NCI-H510A (cell line): ENCODE measurements at regions not wholly inside any gene's neighbourhood (a gene's known extent, or its start where the extent isn't known, plus 50 kb on each side); places are given as distances from the start of the nearest gene placed in this dataset.

Experiments
- DNase-seq: peaks from one replicate; lab custom pipeline; 2025; lab: John Stamatoyannopoulos, UW

DNA sequence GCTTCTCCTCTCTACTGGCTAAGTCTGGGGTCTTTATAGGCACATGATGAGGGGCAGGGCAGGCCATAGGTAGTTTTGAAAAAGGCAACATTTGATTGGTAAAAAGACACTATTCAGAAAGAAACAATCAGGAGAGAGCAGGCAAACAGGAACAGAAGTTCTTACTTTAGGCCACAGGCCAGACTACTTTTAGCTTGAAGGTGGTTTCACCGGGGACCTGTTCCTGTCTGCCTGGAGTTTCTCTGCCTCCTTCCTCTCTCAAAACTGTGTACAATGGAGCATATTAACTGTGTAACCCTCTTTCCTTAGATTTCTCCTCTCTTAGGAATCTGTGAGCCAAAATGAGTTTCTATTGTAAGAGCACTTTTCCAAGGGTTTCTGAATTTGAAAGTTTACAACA, 167.9 kb upstream of the AVPR1A start:
- DNase-seq, result no peak

DNA sequence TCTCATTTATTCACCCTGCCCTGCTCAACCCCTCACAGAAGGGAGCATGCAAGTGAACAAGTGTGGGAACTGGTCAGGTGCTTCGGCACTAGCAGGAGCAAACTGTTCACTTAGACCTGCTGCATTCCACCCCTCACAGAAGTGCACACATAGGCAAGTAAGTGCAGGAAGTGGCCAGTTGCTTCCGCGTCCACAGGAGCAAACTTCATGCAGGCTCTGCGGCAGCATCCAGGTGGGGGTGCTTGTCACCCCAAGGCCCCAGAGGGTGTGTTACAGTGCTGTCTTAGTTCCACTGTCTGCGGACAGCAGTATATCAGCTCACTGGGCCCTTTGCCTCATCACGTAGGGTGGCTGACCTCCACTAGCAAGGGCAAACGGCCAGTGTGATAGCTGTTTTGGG, 167.3 kb upstream of the AVPR1A start:
- no peak for DNase-seq

DNA sequence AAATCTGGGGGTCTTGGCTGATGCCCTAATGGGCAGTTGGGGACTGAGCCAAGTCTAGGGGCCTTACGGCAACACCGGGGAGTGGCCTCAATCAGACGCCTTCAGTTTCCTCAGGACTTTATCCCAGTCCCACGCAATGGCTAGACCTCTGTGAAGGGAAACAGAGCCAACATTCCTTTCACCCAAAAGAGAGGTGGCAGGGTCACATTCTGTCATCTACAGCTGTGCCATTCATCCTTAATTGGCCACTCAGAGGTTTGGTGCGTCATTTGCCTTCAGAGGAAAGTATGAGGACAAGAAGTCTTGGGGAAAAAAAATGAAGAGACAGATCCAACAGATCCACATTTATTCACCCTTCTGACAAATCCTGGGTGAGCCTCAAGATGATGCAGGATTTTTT, 166.9 kb upstream of the AVPR1A start:
- no peak for DNase-seq

DNA sequence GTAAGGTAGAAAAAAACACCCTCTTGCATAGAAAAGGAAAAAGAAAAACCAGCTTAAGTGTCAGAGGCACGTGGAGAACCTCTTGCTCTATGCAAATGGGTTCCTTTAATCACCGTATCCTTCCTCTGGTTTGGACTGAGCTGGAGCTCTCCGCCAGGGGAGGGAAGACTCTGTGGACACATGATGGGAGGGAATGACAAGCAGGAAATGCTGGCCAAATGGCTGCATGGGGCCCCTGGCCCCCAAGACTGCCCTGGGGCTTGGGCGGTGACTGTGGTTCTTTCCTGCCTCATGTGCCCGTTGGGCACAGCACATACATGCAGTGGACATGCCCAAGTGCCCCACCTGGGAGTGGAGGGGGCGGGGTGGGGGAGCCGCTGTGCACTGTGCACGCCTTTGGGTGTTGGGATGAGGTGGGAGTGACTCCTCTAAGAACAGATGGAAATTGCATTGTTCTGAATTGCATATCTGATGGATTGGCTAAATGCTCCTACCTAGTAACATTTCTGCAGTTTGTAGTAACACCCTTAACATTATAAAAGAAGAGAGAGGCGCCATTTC, 166.4 kb upstream of the AVPR1A start:
- DNase-seq, result no peak

DNA sequence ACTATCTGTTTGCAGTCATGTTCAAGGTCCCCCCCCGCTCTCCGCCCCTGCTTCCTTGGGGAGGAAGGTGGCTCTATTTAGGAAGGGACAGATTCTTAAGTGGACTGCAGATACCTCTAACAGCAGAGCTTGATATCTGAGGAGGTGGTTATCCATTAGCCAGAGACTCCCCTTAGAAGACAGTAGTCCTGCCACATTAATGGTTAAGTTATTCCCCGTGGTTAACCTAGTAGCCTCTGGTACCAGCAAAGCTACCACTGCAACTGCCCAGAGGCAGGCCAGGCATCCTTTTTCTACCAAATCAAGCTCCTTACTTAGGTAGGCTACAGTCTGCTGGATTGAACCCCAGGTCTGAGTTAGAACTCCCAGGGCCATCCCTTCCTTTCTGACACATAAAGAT, 162.1 kb upstream of the AVPR1A start:
- no peak for DNase-seq

DNA sequence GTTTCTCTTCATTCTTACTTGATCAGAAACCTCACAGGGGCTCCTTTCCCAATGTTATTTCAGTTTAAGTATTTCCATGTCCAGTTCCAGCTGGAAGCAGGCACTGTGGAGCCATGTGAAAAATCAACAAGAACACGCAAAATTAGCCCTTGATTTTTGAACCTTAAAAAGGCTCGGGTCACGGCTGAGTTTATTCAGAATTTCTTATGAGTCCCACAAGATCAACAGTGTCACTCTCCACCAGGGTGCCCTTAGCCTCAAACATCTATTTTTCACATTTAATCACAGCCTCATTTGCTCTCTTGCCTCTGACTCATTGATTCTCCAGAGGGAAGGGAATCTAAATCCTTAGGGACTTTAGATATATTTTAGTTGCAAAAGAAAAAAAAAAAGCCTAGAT, 157.7 kb upstream of the AVPR1A start:
- DNase-seq, result no peak

DNA sequence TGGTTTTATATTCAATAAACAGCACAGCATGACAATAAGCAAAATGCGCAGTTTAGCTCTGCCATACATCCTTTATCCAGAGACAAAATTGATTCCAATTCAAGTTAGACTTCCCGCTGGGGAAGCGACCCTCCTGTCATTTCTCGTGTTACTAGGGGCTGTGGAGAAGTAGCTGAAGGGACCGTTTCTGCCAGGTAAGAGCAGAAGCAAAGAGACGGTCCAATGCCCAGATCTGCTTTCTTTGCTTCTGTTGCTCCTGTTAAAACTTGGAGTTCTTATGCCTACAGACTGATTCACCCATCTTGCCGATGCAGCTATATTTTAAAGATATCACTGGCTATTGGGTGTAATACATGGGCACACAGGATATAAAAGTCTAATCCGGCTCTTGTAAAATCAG, 156.8 kb upstream of the AVPR1A start:
- no peak for DNase-seq

DNA sequence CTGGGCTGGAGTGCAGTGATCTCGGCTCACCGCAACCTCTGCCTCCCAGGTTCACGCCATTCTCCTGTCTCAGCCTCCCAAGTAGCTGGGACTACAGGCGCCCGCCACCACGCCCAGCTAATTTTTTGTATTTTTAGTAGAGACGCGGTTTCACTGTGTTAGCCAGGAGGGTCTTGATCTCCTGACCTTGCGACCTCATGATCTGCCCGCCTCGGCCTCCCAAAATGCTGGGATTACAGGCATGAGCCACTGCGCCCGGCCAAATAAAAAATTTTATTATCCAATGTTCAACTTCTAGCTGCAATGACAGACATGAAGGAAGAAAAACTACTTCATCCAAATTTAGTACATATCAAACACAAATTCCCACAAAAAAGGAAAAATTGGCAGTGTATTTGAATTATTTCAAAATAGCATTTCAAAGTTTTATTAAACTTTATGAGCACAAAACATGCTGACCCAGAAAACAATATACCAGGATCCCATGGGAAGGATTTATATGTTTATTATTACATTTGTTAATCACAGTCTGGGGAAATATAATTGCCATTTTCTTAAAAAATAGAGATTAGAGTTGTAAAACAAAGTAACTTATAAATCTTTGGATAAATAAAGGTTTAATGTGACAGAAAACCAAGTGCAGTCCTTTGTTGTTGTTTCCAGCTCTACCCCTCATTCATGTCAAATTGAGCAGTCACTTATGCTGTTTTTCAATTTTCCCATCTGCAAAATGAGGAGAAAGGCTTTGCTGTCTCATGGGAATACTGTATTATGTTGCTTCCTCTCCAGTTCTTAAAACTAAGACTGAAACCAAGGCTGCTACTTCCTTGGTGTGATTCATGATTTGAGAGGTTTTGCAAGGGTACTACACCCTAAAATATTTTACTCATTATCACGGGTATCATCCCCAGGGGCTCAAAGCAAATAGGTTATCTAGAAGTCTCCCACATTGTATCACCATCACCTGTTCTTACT, 155.2 kb upstream of the AVPR1A start:
- DNase-seq, result no peak

DNA sequence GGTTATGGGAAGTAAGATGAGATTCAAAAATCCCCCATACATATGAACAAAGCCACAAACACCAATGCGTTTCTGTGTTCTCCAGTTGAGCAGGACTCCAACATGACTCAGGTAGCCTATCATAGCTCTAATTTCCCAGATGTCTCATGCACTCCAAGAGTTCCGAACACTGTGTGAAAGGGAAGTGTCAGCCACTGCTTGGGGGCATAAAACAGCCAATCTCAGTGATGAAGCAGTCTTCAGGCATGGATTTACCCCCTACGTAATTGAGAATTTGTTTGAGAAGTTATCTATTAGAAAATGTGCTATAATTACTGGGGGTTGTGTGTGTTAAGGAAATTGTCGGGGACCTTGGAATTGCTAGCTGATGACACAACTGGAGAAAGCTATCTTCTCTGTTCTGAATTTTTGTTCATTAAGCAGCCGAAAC, 153.9 kb upstream of the AVPR1A start:
- no peak for DNase-seq

DNA sequence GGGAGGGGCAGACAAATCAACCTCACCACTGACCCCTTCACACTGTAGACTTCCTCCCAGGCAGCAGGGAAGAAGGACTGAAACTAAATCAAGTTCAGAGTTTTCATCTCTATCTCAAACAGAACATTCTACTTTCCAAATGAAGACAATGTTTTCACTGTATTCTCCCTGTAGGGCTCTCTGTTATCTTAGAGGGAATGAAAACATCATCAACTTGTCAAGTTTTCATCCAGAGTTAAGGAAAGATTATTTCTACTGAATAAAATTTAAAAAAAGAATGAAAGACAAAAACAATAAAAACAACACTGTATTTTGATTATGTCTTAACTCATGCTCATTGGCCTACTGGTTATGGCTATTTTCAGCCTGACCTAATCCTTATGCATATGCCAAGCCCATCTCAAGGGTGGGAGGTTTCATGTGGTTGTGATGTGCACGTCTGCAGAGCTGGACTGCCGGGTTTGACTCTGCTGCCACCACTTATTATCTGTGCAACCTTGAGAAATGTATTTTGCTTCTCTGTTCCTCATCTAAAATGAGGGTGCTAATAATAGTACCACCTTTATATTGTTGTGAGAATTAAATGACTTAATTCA, 152.0 kb upstream of the AVPR1A start:
- no peak for DNase-seq

DNA sequence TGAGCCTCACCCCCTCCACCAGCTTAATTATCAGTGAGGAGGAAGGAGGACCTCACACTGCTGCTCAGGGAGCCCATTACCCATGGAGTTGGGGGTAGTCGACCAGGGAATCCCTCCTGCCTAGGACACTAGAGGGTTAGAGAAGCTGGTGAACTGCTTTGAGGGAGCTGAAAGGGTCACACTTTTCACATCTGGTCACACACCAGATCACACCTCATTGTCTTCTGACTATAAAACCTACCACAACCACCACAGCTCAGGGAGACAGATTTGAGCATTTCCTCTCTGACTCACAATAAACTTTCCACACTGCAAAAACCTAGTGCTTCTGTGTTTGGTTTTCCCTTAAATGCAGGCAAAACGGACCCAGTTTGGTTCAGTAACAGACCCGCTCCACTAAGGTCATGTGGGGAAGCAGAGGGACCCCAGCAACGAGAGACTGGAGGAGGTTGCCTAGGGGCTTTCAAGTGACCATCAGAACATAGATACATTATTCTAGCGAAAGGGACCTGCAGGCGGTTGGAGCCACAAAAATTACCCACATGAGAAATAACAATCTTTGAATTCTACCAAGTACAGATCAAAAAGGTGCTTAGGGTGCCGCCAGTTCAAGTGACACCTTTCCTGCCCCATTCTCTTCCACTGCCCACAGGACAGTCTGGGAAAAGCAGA, 151.4 kb upstream of the AVPR1A start:
- DNase-seq, result no peak

DNA sequence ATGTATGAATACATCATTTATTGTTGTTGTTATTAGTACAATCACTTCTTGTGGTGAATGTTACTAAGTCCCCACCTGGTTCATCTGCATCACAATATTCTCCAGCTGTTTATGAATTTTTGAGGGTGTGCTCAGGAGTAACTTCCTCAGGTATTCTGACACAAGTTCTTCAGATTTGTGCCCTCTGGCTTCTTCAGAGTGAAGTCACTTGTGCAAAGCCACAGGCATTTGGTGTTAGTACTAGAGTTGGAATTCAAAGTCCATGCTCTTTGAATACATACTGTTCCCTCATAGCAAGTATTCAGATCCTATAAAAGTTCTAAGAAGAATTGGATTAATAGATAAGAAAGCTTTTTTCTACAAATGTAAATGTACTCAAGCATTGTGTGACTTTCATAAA, 150.3 kb upstream of the AVPR1A start:
- DNase-seq, result no peak

DNA sequence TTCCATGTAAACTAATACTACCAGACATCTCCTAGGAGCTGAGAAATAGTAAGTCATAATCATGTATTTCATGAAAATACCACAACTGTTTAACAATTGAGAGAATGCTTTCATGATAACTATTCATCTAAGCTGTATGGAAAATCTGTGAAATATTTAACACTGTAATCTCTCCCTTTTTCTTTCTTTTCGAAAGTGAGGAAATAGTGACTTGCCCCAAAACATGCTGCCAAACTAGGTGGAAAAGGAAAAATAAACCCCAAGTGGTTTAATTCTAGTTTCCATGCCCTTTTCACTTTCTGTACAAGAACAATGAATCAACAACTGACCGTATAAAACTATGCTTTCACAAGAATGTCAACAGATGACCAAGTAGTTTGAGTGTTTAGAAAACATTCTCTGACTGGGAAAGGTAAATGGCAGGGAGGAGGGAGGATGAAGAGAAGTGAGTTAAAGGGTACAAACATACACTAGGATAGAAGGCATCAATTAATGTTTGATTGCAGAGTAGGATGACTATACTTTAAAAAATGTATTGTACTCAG, 147.5 kb upstream of the AVPR1A start:
- DNase-seq, result no peak

DNA sequence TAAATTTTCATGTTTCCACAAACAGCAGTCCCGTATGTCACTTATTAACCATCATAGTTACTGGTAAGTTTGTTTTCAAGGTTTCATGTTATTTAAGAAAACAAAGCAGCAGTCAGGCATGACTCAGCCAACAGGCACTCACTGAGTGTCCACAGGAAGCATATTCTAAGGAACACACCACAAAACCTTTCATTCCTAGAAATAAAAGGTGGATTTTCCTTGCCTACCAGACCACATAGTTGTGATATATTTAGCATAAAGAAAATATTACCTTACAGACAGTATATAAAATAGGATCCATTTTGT, 143.3 kb upstream of the AVPR1A start:
- no peak for DNase-seq

DNA sequence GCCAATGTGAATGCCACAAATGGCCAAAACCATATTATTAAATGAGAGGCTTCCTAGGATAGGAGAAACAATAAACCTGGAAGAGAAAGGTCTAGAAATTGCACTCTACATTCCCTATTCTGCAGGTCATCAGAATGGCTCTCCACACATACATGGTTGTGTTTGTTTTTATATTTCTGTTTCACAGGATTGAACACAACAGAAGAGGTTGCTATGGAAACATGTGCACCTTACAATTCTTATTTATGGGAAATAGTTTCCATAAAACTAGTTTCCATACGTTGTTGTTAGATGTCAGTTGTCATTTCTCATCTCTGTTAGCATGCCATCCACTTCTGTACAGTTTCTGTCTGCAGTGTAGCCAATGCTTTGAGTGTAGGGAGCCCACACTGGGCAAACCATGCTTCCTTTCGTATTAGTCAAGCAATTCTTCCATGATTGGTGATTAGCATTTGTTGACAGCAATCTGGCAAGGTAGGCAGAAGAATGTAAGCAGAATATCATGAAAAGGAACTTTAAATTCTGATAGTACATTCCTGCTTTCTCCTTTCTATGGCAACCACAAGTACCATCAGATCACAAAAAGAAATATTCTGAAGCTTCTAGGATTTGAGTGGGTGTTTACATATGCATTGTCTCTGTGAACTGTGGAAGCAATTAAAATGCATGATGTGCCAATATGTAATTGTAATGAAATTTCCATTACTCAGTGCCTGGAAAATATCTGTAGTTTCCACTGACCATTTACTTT, 141.6 kb upstream of the AVPR1A start:
- no peak for DNase-seq

DNA sequence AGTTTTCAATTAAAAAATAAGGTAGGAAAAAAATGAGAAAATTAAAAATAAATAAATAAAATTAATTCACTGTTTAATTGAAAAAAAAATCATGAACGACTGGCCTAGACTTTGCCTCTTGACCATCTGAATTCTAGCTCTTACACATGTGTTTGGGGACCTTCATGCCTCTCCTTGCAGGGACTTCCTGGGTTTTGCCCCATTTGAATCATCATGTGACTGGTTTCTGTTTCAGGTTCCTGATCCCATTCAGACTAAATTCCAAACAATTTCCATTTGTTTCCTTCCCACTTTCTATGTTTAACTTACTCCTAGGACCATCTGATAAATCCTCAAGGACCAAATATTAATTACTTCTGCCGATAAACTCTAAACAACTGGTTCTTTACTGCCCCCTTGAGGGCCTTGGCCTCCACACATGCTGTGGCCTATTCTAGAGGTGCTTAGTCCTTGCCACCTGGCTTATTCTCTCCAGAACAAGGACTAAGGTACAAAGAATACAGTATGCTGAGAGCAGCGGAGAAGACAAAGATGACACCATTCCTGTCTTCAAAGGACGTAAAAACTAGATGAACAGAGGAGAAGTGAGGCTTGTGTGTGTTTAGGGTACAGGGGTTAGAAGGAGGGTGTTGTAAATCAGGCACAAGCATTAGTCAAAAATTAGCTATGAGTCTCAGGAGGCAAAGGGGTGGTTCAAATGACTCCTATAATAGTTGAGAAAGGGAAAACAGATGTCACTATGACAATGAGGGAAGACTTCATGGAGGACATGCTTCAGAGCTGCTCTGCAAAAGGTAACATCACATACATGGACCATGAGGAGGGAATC, 125.8 kb upstream of the AVPR1A start:
- peak; percentile 8 for DNase-seq

DNA sequence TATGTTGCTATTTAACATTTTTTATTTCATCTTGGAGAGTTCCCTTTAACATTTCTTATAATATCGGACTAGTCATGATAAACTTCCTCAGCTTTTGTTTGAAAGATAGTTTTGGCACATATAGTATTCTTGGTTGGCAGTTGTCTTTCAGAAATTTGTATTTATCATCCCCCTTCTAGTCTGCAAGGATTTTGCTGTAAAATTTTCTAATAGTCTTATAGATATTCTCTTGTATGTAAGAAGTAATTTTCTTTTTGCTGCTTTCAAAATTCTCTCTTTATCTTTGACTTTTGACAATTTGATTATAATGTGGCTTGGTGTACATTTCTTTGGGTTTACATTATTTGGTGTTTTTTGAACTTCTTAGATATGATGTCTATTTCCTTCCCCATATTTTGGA, 116.0 kb upstream of the AVPR1A start:
- DNase-seq, result no peak

DNA sequence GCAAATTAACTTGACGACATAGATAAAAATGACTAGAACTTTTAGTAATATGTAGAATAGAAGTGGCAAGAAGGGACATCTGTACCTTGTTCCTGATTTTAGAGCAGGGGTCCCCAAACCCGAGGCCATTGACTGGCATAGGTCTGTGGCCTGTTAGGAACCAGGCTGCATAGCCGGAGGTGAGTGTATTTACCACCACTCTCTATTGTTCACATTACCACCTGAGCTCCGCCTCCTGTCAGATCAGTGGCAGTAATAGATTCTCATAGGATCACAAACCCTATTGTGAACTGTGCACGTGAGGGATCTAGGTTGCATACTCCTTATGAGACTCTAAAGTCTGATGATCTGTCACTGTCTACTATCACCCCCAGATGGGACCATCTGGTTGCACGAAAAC, 113.6 kb upstream of the AVPR1A start:
- DNase-seq, result no peak

DNA sequence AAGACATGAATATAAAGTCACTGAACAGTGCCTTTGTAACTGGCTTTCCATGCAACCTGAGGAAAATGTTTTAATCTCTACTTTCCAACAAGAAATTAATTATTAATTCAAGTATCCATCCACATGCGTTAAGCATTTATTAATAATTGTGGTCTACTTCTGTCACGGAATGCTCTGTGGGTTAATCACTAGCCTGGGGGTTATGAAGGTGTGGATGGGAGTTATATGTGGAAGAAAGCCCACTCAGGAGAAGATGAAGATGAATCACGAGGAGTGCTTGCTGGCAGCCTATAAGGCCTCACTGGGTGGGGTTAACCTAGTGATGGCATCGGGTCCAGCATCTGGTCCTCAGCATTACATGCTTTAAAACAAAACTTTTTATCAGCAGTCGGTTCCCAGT, 99.5 kb upstream of the AVPR1A start:
- no peak for DNase-seq

DNA sequence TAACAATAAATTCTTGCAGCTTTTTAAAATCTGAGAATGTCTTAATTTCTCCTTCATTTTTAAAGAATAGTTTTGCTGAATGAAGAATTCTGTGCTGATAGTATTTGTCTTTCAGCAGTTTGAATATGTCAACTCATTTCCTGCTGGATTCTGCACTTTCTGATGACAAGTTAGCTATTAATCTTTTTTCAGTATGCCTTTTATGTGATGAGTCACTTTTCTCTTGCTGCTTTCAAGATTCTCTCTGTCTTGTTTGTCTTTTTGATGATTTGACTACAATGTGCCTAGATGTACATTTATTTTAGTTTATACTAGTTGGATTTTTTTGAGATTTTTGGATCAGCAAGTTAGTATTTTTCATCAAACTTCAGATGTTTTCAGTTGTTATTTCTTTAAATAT, 87.9 kb upstream of the AVPR1A start:
- DNase-seq, result no peak

DNA sequence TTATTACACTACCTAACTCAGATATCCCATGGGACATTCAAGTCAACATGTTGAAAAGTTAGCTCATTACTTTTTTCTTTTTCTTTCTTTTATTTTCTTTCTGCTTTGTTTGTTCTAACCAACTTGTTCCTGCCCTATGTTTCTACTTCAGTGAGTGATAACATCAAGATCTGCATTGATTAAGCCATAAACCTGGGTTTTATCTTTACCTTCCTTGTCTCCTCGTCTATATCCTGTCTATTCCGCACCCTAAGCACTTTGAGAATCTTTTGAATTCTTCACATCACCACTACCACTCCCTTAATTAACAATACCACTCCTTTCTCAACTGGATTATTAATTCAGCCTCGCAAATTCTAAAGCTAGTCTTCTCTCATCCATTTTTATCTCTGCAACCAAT, 81.9 kb upstream of the AVPR1A start:
- no peak for DNase-seq
